Kidney glomerular epithelial cell (primary cell): ENCODE measurements at regions not wholly inside any gene's neighbourhood (a gene's known extent, or its start where the extent isn't known, plus 50 kb on each side); places are given as distances from the start of the nearest gene placed in this dataset.
"Not testable (repeated sequence)": the region's sequence is repeated elsewhere in the genome, so short reads cannot be mapped to it uniquely, and the experiment has no call there.

ENCODE experiments used
- DNase-seq: peaks from one replicate; lab custom pipeline; 2025; lab: John Stamatoyannopoulos, UW

GRCh38 chr4:43619219-43619618, 726.7 kb downstream of the GRXCR1 start:
- no peak for DNase-seq

GRCh38 chr4:43637893-43638292, 745.4 kb downstream of the GRXCR1 start:
- DNase-seq, result not testable (repeated sequence)

- DNase-seq, result no peak
These were observed 759.5 kb downstream of the GRXCR1 start for GRCh38 chr4:43651991-43652390.

- DNase-seq, result not testable (repeated sequence)
These were observed 767.0 kb downstream of the GRXCR1 start for GRCh38 chr4:43659547-43659946.

- DNase-seq, result not testable (repeated sequence)
These were observed 776.2 kb downstream of the KCTD8 start for GRCh38 chr4:43672265-43672885.

- DNase-seq, result no peak
These were observed 768.2 kb downstream of the KCTD8 start for GRCh38 chr4:43680421-43680820.

- no peak for DNase-seq
These were observed 766.1 kb downstream of the KCTD8 start for GRCh38 chr4:43682551-43682950.

- no peak for DNase-seq
These were observed 758.5 kb downstream of the KCTD8 start for GRCh38 chr4:43690116-43690515.

- DNase-seq, result no peak
These were observed 754.7 kb downstream of the KCTD8 start for GRCh38 chr4:43693876-43694275.

- no peak for DNase-seq
These were observed 739.2 kb downstream of the KCTD8 start for GRCh38 chr4:43709443-43709842.

- DNase-seq, result no peak
These were observed 731.8 kb downstream of the KCTD8 start for GRCh38 chr4:43716721-43717395.

GRCh38 chr4:43718369-43718768, 730.2 kb downstream of the KCTD8 start:
- no peak for DNase-seq

- DNase-seq, result no peak
These were observed 715.7 kb downstream of the KCTD8 start for GRCh38 chr4:43732829-43733426.

GRCh38 chr4:43742083-43742482, 706.5 kb downstream of the KCTD8 start:
- DNase-seq, result no peak

GRCh38 chr4:43754566-43754965, 694.0 kb downstream of the KCTD8 start:
- DNase-seq, result no peak

- no peak for DNase-seq
These were observed 691.5 kb downstream of the KCTD8 start for GRCh38 chr4:43757147-43757546.

GRCh38 chr4:43758836-43759235, 689.8 kb downstream of the KCTD8 start:
- DNase-seq, result no peak

- peak; percentile 18 for DNase-seq
These were observed 685.5 kb downstream of the KCTD8 start for GRCh38 chr4:43763029-43763610.

GRCh38 chr4:43765514-43765913, 683.1 kb downstream of the KCTD8 start:
- DNase-seq, result no peak

- no peak for DNase-seq
These were observed 682.0 kb downstream of the KCTD8 start for GRCh38 chr4:43766648-43767047.

GRCh38 chr4:43776371-43776770, 672.2 kb downstream of the KCTD8 start:
- no peak for DNase-seq

GRCh38 chr4:43778187-43778915, 670.3 kb downstream of the KCTD8 start:
- DNase-seq, result no peak
